ENCODE measurements at regions not wholly inside any gene's neighbourhood (a gene's known extent, or its start where the extent isn't known, plus 50 kb on each side); places are given as distances from the start of the nearest gene placed in this dataset.

- DNase-seq (no peak), ATAC-seq (no peak)
- Histone ChIP-seq H3K4me1 (no peaks in the 10 kb centered on the region), H3K4me3 (no peak overlapping the region), H3K27ac (no peak overlapping the region), H3K9me3 (peaks cover 0 to 2% of the 10 kb centered on the region in 2 donors), H3K36me3 (no peaks in the 10 kb centered on the region), H3K27me3 (no peaks in the 10 kb centered on the region)
- intact Hi-C loops (cut with DNase I) = no loop called here
- no peak for TF ChIP-seq CTCF (IDR thresholded peaks at IDR 0.05)
These were observed 119.5 kb upstream of the SHISA6 start for GRCh38 chr17:11121341-11121985.

- Histone ChIP-seq H3K4me3 (no peak overlapping the region), H3K36me3 (no peaks in the 10 kb centered on the region), H3K4me1 (no peaks in the 10 kb centered on the region), H3K9me3 (no peaks in the 10 kb centered on the region), H3K27me3 (no peaks in the 10 kb centered on the region), H3K27ac (no peak overlapping the region)
- intact Hi-C loops (cut with DNase I) = no loop called here
- ATAC-seq (no peak), DNase-seq (no peak)
- no peak for TF ChIP-seq CTCF (IDR thresholded peaks at IDR 0.05)
These were observed 131.9 kb upstream of the SHISA6 start for GRCh38 chr17:11109106-11109505.

- Histone ChIP-seq H3K27ac (no peak overlapping the region), H3K27me3 (no peaks in the 10 kb centered on the region), H3K4me3 (no peak overlapping the region), H3K4me1 (no peaks in the 10 kb centered on the region), H3K36me3 (no peaks in the 10 kb centered on the region), H3K9me3 (no peaks in the 10 kb centered on the region)
- ATAC-seq = no peak
- no peak for DNase-seq
- no peak for TF ChIP-seq CTCF (IDR thresholded peaks at IDR 0.05)
- intact Hi-C loops (cut with DNase I) = no loop called here
These were observed 135.9 kb upstream of the SHISA6 start for GRCh38 chr17:11105141-11105540.

- DNase-seq = no peak
- no peak overlapping the region for H3K27ac ChIP-seq
- no peak for TF ChIP-seq CTCF (IDR thresholded peaks at IDR 0.05)
- no peaks in the 10 kb centered on the region for H3K4me1 ChIP-seq
- no peak for ATAC-seq
- no peaks in the 10 kb centered on the region for H3K9me3 ChIP-seq
- no peaks in the 10 kb centered on the region for H3K27me3 ChIP-seq
- H3K36me3 ChIP-seq = no peaks in the 10 kb centered on the region
- no peak overlapping the region for H3K4me3 ChIP-seq
- intact Hi-C loops (cut with DNase I) = no loop called here
These were observed 143.9 kb upstream of the SHISA6 start for GRCh38 chr17:11097121-11097520.

GRCh38 chr17:11094331-11094730 lies 146.7 kb upstream of the SHISA6 start:
- no peak for TF ChIP-seq CTCF (IDR thresholded peaks at IDR 0.05)
- intact Hi-C loops (cut with DNase I) = no loop called here
- Histone ChIP-seq H3K4me3 (no peak overlapping the region), H3K27ac (no peak overlapping the region), H3K27me3 (no peaks in the 10 kb centered on the region), H3K36me3 (no peaks in the 10 kb centered on the region), H3K9me3 (no peaks in the 10 kb centered on the region), H3K4me1 (no peaks in the 10 kb centered on the region)
- DNase-seq (no peak), ATAC-seq (no peak)

All from left lung (tissue), 4 donors.